ENCODE measurements at regions not wholly inside any gene's neighbourhood (a gene's known extent, or its start where the extent isn't known, plus 50 kb on each side); places are given as distances from the start of the nearest gene placed in this dataset.

DNA sequence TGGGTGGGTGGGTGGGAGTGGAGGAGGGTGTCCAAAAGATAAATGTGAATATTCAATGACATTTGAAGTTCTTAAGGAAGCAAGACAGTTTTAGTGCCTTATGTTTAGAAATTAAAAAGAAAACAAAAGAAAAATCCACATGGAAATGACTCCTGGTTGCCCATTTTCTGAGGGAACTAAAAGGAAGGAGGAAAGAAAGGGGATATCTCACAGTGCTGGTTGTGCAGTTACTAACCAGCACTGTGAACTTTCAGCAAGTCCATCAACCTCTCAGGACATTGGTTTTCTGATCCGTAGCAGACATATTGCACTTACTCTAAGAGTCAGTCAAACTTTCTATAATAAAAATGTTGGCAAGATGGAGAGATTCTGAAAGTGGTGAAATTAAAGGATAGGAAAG, 431.0 kb upstream of the CLINT1 start:
- no peak overlapping the region for H3K27ac ChIP-seq
- no peak for DNase-seq (ENCODE audit: low read depth, low spot score)
- H3K9me3 ChIP-seq (ENCODE audit: low read depth, low read length), result no peaks in the 10 kb centered on the region
- no peak overlapping the region for H3K4me3 ChIP-seq
- no peak for TF ChIP-seq FOXP2 (optimal IDR thresholded peaks at IDR 0.05; ENCODE audit: control extremely low read depth, extremely low read length, insufficient read depth)
- no peak for TF ChIP-seq POLR2AphosphoS5 (IDR thresholded peaks at IDR 0.05; ENCODE audit: borderline replicate concordance, low read depth, low read length)
- no peak for TF ChIP-seq EZH2 (IDR thresholded peaks at IDR 0.05)
- no peaks in the 10 kb centered on the region for H3K36me3 ChIP-seq (ENCODE audit: insufficient read depth, low read length)
- no peak overlapping the region for H3K9ac ChIP-seq (ENCODE audit: insufficient read length)

- no peak for TF ChIP-seq POLR2AphosphoS5 (IDR thresholded peaks at IDR 0.05; ENCODE audit: borderline replicate concordance, low read depth, low read length)
- TF ChIP-seq FOXP2 (optimal IDR thresholded peaks at IDR 0.05; ENCODE audit: control extremely low read depth, extremely low read length, insufficient read depth), result no peak
- no peak for TF ChIP-seq EZH2 (IDR thresholded peaks at IDR 0.05)
- Histone ChIP-seq H3K27ac (no peak overlapping the region), H3K4me3 (no peak overlapping the region), H3K36me3 (ENCODE audit: insufficient read depth, low read length) (no peaks in the 10 kb centered on the region), H3K9ac (ENCODE audit: insufficient read length) (no peak overlapping the region), H3K9me3 (ENCODE audit: low read depth, low read length) (no peaks in the 10 kb centered on the region)
- no peak for DNase-seq (ENCODE audit: low read depth, low spot score)
These were observed 429.3 kb upstream of the CLINT1 start for GRCh38 chr5:158288272-158288657.

- no peak overlapping the region for H3K9ac ChIP-seq (ENCODE audit: insufficient read length)
- H3K4me3 ChIP-seq, result no peak overlapping the region
- DNase-seq (ENCODE audit: low read depth, low spot score), result no peak
- H3K27ac ChIP-seq, result no peak overlapping the region
- H3K9me3 ChIP-seq (ENCODE audit: low read depth, low read length), result no peaks in the 10 kb centered on the region
- no peaks in the 10 kb centered on the region for H3K36me3 ChIP-seq (ENCODE audit: insufficient read depth, low read length)
- TF ChIP-seq POLR2AphosphoS5 (IDR thresholded peaks at IDR 0.05; ENCODE audit: borderline replicate concordance, low read depth, low read length) (no peak), FOXP2 (optimal IDR thresholded peaks at IDR 0.05; ENCODE audit: control extremely low read depth, extremely low read length, insufficient read depth) (no peak), EZH2 (IDR thresholded peaks at IDR 0.05) (no peak)
These were observed 428.8 kb upstream of the CLINT1 start for GRCh38 chr5:158287643-158288271.

DNA sequence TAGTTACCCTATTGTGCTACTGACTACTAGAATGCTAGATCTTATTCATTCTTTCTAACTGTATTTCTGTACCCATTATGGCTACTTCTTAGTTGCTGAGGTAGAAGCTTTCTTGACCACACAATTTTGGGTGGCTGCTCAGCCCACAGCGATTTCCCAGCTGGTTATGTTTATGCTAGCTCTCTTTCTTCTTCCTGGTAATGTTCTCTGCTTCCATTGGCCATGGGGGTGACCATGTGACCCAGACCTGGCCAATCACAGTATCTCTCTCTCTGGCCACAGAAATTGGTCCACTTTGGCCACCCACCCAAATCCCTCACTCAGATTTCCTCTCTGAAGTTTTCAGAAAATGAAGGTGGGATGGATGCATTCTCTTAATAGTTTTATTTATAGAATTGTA, 427.9 kb upstream of the CLINT1 start:
- DNase-seq (ENCODE audit: low read depth, low spot score), result no peak
- H3K9ac ChIP-seq (ENCODE audit: insufficient read length), result no peak overlapping the region
- H3K36me3 ChIP-seq (ENCODE audit: insufficient read depth, low read length), result no peaks in the 10 kb centered on the region
- TF ChIP-seq FOXP2 (optimal IDR thresholded peaks at IDR 0.05; ENCODE audit: control extremely low read depth, extremely low read length, insufficient read depth) (no peak), EZH2 (IDR thresholded peaks at IDR 0.05) (no peak), POLR2AphosphoS5 (IDR thresholded peaks at IDR 0.05; ENCODE audit: borderline replicate concordance, low read depth, low read length) (no peak)
- no peaks in the 10 kb centered on the region for H3K9me3 ChIP-seq (ENCODE audit: low read depth, low read length)
- H3K4me3 ChIP-seq, result no peak overlapping the region
- H3K27ac ChIP-seq, result no peak overlapping the region

GRCh38 chr5:158285698-158286097, 426.8 kb upstream of the CLINT1 start:
- no peaks in the 10 kb centered on the region for H3K9me3 ChIP-seq (ENCODE audit: low read depth, low read length)
- H3K36me3 ChIP-seq (ENCODE audit: insufficient read depth, low read length), result no peaks in the 10 kb centered on the region
- TF ChIP-seq FOXP2 (optimal IDR thresholded peaks at IDR 0.05; ENCODE audit: control extremely low read depth, extremely low read length, insufficient read depth) (no peak), POLR2AphosphoS5 (IDR thresholded peaks at IDR 0.05; ENCODE audit: borderline replicate concordance, low read depth, low read length) (no peak), EZH2 (IDR thresholded peaks at IDR 0.05) (no peak)
- H3K27ac ChIP-seq, result no peak overlapping the region
- no peak for DNase-seq (ENCODE audit: low read depth, low spot score)
- no peak overlapping the region for H3K9ac ChIP-seq (ENCODE audit: insufficient read length)
- H3K4me3 ChIP-seq, result no peak overlapping the region

DNA sequence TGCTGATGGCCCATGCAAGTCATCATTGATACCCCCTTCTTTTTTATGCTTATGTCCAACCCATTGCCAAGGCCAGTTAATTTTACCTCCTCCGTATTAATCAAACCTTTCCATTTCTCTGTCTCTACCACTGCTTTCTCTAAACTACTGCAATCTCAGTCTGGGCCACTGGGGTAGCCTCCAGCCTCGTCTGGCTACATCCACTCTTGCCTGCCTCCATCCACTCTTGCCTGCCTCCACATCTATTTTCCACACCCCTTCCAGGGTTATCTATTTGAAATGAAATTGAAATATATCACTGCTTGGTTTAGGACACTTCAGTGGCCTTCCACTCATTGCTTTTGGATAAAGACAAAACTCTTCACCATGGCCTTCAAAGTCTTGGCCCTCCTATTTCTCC, 425.3 kb upstream of the CLINT1 start:
- no peak overlapping the region for H3K27ac ChIP-seq
- TF ChIP-seq POLR2AphosphoS5 (IDR thresholded peaks at IDR 0.05; ENCODE audit: borderline replicate concordance, low read depth, low read length), result no peak
- no peaks in the 10 kb centered on the region for H3K36me3 ChIP-seq (ENCODE audit: insufficient read depth, low read length)

DNA sequence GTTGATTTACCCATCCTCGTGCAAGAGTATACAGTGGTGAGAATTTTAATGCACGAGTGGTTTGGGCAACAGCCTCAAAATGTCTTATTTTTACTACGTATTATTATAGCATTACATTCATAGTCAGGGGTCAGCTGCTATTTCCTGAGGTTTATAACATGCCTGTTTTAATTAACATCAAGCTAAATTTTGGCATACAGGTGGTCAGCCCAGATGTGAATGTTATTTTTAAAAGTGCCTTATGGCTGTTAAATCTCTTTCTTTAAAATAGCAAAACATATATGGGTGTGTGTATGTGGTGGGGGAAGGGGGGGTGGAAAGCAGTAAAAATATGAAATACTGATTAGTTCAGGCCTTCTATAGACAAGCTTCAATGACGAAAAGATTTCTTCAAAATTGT, 424.5 kb upstream of the CLINT1 start:
- H3K9me3 ChIP-seq (ENCODE audit: low read depth, low read length), result no peaks in the 10 kb centered on the region
- H3K36me3 ChIP-seq (ENCODE audit: insufficient read depth, low read length), result no peaks in the 10 kb centered on the region
- no peak overlapping the region for H3K27ac ChIP-seq
- no peak overlapping the region for H3K9ac ChIP-seq (ENCODE audit: insufficient read length)
- H3K4me3 ChIP-seq, result no peak overlapping the region
- TF ChIP-seq EZH2 (IDR thresholded peaks at IDR 0.05), result no peak
- no peak for TF ChIP-seq POLR2AphosphoS5 (IDR thresholded peaks at IDR 0.05; ENCODE audit: borderline replicate concordance, low read depth, low read length)
- no peak for TF ChIP-seq FOXP2 (optimal IDR thresholded peaks at IDR 0.05; ENCODE audit: control extremely low read depth, extremely low read length, insufficient read depth)
- DNase-seq (ENCODE audit: low read depth, low spot score), result no peak

More for the DNA sequence above, 425.3 kb upstream of the CLINT1 start:
- no peak for DNase-seq (ENCODE audit: low read depth, low spot score)
- H3K9me3 ChIP-seq (ENCODE audit: low read depth, low read length), result no peaks in the 10 kb centered on the region
- no peak overlapping the region for H3K9ac ChIP-seq (ENCODE audit: insufficient read length)
- no peak overlapping the region for H3K4me3 ChIP-seq

DNA sequence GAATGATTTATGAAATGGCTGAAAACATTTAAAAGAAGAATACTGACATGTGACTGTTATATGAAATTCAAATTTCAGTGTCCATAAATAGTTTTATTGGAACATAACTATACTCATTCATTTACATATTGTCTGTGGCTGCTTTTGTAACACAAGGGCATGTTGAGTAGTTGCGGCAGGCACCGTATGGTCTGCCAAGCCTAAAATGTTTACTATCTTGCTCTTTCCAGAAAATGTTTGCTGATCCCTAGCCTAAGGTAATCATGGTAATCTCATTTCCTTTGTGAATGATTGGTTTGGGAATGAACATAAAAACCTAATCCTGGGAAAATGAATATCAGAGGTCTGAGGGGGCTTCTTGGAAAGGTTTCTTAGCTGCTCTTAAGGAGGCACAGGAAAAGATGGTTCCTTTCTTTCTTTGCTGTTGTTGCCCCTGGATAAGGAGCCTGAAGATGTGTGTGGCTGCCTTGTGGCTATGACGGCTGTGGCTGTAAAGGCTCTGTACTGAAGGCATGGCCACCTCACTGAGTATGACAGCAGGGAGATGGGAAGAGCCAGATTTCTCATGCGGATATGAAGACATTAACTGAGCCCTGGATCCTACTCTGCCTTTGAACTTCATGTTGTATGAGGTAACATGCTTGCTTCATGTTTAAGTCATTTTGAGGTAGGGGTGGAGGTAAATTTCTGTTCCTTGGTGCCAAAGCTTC, 419.4 kb upstream of the CLINT1 start:
- H3K4me3 ChIP-seq, result no peak overlapping the region
- no peak overlapping the region for H3K9ac ChIP-seq (ENCODE audit: insufficient read length)
- no peak overlapping the region for H3K27ac ChIP-seq
- no peak for DNase-seq (ENCODE audit: low read depth, low spot score)
- no peak for TF ChIP-seq FOXP2 (optimal IDR thresholded peaks at IDR 0.05; ENCODE audit: control extremely low read depth, extremely low read length, insufficient read depth)
- no peak for TF ChIP-seq POLR2AphosphoS5 (IDR thresholded peaks at IDR 0.05; ENCODE audit: borderline replicate concordance, low read depth, low read length)
- no peak for TF ChIP-seq EZH2 (IDR thresholded peaks at IDR 0.05)
- H3K36me3 ChIP-seq (ENCODE audit: insufficient read depth, low read length), result no peaks in the 10 kb centered on the region
- H3K9me3 ChIP-seq (ENCODE audit: low read depth, low read length), result no peaks in the 10 kb centered on the region

- H3K4me3 ChIP-seq, result no peak overlapping the region
- no peaks in the 10 kb centered on the region for H3K9me3 ChIP-seq (ENCODE audit: low read depth, low read length)
- DNase-seq (ENCODE audit: low read depth, low spot score), result no peak
- H3K36me3 ChIP-seq (ENCODE audit: insufficient read depth, low read length), result no peaks in the 10 kb centered on the region
- H3K27ac ChIP-seq, result no peak overlapping the region
- H3K9ac ChIP-seq (ENCODE audit: insufficient read length), result no peak overlapping the region
- TF ChIP-seq POLR2AphosphoS5 (IDR thresholded peaks at IDR 0.05; ENCODE audit: borderline replicate concordance, low read depth, low read length) (no peak), EZH2 (IDR thresholded peaks at IDR 0.05) (no peak), FOXP2 (optimal IDR thresholded peaks at IDR 0.05; ENCODE audit: control extremely low read depth, extremely low read length, insufficient read depth) (no peak)
These were observed 418.3 kb upstream of the CLINT1 start for GRCh38 chr5:158277276-158277675.

Data from SK-N-MC (cell line).